B cell (primary cell): ENCODE measurements at regions not wholly inside any gene's neighbourhood (a gene's known extent, or its start where the extent isn't known, plus 50 kb on each side); places are given as distances from the start of the nearest gene placed in this dataset.
"Not testable (repeated sequence)": the region's sequence is repeated elsewhere in the genome, so short reads cannot be mapped to it uniquely, and the experiment has no call there.

ENCODE experiments used
- ATAC-seq: fragments of 200-7000 bp; cut with Tn5 transposase; one replicate; pipeline ENCODE4 v1.10.0; 2021; ENCODE audit warnings: low read depth, mild to moderate bottlenecking, moderate number of reproducible peaks, moderate library complexity
- CTCF ChIA-PET: fragments of 350-600 bp; sonication (Branson Sonifier 250); formaldehyde crosslinking; loops from one replicate; lab custom pipeline; 2021; ENCODE audit warnings: antibody characterized with exemption, inconsistent platforms; lab: Charles Lee
- POLR2A ChIA-PET: fragments of 350-600 bp; sonication (Branson Sonifier 250); formaldehyde crosslinking; loops from one replicate; lab custom pipeline; 2021; ENCODE audit warnings: antibody characterized with exemption; lab: Charles Lee
- DNase-seq: peaks from one replicate; pipeline ENCODE4 v3.0.0; 2013
- H2AFZ ChIP-seq: 2 replicates; pipeline ENCODE4 v1.6.1; 2012; ENCODE audit warnings: mild to moderate bottlenecking, low read depth, low read length; ENCODE audit not compliant: insufficient read depth, poor library complexity, severe bottlenecking
- H3K27ac ChIP-seq, 2 donors: 1 replicate in 1 of 2; 2 replicates in 1 of 2; pipeline ENCODE4 v1.5.1; 2012 to 2013; ENCODE audit warnings: low read length in 2 of 2, mild to moderate bottlenecking in 2 of 2, moderate library complexity in 1 of 2
- H3K27me3 ChIP-seq, 4 experiments: fragments of 200-600 bp in 1 of 4; sonication (generic) in 1 of 4; replicated peaks in 1 of 4; 1 replicate in 2 of 4; 2 replicates in 2 of 4; pipeline versions ENCODE4 v1.6.1 to v1.7.0; 2013 to 2016; ENCODE audit warnings: low read length in 3 of 4, mild to moderate bottlenecking in 2 of 4, mixed read lengths in 1 of 4, moderate library complexity in 1 of 4; ENCODE audit not compliant: insufficient read depth in 4 of 4, control insufficient read depth in 3 of 4; ENCODE audit errors: control extremely low read depth in 1 of 4
- H3K36me3 ChIP-seq, 2 experiments: replicated peaks in 1 of 2; 1 replicate in 1 of 2; 2 replicates in 1 of 2; pipeline versions ENCODE4 v1.6.1 to v1.7.1; 2013; ENCODE audit warnings: low read length in 1 of 2; ENCODE audit not compliant: insufficient read depth in 2 of 2, control insufficient read depth in 1 of 2; ENCODE audit errors: control extremely low read depth in 1 of 2, extremely low read depth in 1 of 2
- H3K4me1 ChIP-seq, 2 donors: fragments of 200-600 bp in 1 of 2; sonication (generic) in 1 of 2; 1 replicate in 1 of 2; 2 replicates in 1 of 2; pipeline versions ENCODE4 v1.5.1 to v1.6.1; 2013 to 2017; ENCODE audit warnings: low read length in 2 of 2; ENCODE audit not compliant: control insufficient read depth in 2 of 2, insufficient read depth in 2 of 2
- H3K4me2 ChIP-seq: replicated peaks from 2 replicates; pipeline ENCODE3; 2012; ENCODE audit warnings: mild to moderate bottlenecking, low read depth, low read length; ENCODE audit not compliant: poor library complexity, severe bottlenecking
- H3K4me3 ChIP-seq, 5 experiments: fragments of 200-600 bp in 1 of 5; sonication (generic) in 1 of 5; 1 replicate in 3 of 5; 2 replicates in 2 of 5; pipeline versions ENCODE4 v1.5.1 to v1.7.0; 2011 to 2016; ENCODE audit warnings: low read length in 4 of 5, mild to moderate bottlenecking in 4 of 5, low read depth in 2 of 5, control low read depth in 1 of 5, moderate library complexity in 1 of 5; ENCODE audit not compliant: insufficient read depth in 1 of 5; ENCODE audit errors: control extremely low read depth in 1 of 5, extremely low read depth in 1 of 5
- H3K79me2 ChIP-seq: fragments of 200-600 bp; sonication (generic); one replicate; pipeline ENCODE4 v1.6.0; 2016; ENCODE audit warnings: low read length; ENCODE audit not compliant: control insufficient read depth, insufficient read depth
- H3K9ac ChIP-seq: fragments of 200-600 bp; sonication (generic); 2 replicates; pipeline ENCODE4 v1.6.1; 2017; ENCODE audit warnings: mild to moderate bottlenecking, low read length, moderate library complexity
- H3K9me3 ChIP-seq, 3 donors: one replicate each; pipeline versions ENCODE4 v1.6.1 to v1.7.1; 2013; ENCODE audit warnings: low read length in 2 of 3; ENCODE audit not compliant: control insufficient read depth in 2 of 3, insufficient read depth in 1 of 3; ENCODE audit errors: control extremely low read depth in 1 of 3
- H4K20me1 ChIP-seq: 2 replicates; pipeline ENCODE4 v1.6.0; 2012; ENCODE audit warnings: mild to moderate bottlenecking, low read length; ENCODE audit not compliant: insufficient read depth, control insufficient read depth, poor library complexity, severe bottlenecking
- H3K27ac Mint-ChIP-seq: one replicate; pipeline ENCODE4 v1.8.0; 2021; ENCODE audit warnings: mixed read lengths
- H3K27me3 Mint-ChIP-seq: one replicate; pipeline ENCODE4 v1.8.0; 2021; ENCODE audit warnings: mixed read lengths
- H3K4me1 Mint-ChIP-seq: one replicate; pipeline ENCODE4 v1.8.0; 2021; ENCODE audit warnings: mixed read lengths
- H3K4me3 Mint-ChIP-seq: one replicate; pipeline ENCODE4 v1.8.0; 2021; ENCODE audit warnings: mixed read lengths
- H3K9me3 Mint-ChIP-seq: one replicate; pipeline ENCODE4 v1.8.0; 2022; ENCODE audit warnings: mixed read lengths; ENCODE audit not compliant: insufficient read depth
- CTCF ChIP-seq: fragments of 200-600 bp; IDR thresholded peaks from one replicate; pipeline ENCODE4 v1.8.0; 2022; ENCODE audit warnings: antibody characterized with exemption, mild to moderate bottlenecking
- EZH2 ChIP-seq: IDR thresholded peaks from 2 replicates; pipeline ENCODE4 v1.6.1; 2012; ENCODE audit warnings: borderline replicate concordance, low read depth, mild to moderate bottlenecking, moderate library complexity, low read length; ENCODE audit not compliant: insufficient read depth, poor library complexity, severe bottlenecking
- WGBS: methylation state at CpG from one replicate; pipeline ENCODE4 v1.1.5; 2013; ENCODE audit warnings: missing lambda C conversion rate; ENCODE audit not compliant: insufficient coverage; 5-methylcytosine and 5-hydroxymethylcytosine counted together
- intact Hi-C: fragments of 100-400 bp; cut with micrococcal nuclease; formaldehyde crosslinking; loops from one replicate; pipeline ENCODE4 v1.10.0; 2022

- Mint-ChIP-seq H3K27me3 (no peaks in the 10 kb centered on the region), H3K4me3 (no peak overlapping the region), H3K9me3 (no peaks in the 10 kb centered on the region), H3K4me1 (peaks cover 20% of the 10 kb centered on the region), H3K27ac (peak overlapping the region; percentile 38)
- H3K9me3 ChIP-seq = no peaks in the 10 kb centered on the region
- DNase-seq (no peak), ATAC-seq (no peak)
- no peak overlapping the region for H2AFZ ChIP-seq
- no peak overlapping the region for H3K27ac ChIP-seq
- H3K36me3 ChIP-seq = no peaks in the 10 kb centered on the region
- H3K79me2 ChIP-seq = no peaks in the 10 kb centered on the region
- H3K9ac ChIP-seq = no peak overlapping the region
- intact Hi-C loops = no loop called here
- no peak overlapping the region for H3K4me3 ChIP-seq
- no peak overlapping the region for H3K4me2 ChIP-seq
- ChIA-PET CTCF (interaction anchor here (0.8 kb wide), 1 partner anchor 63 kb away, joined by 3 read pairs; no protein-coding TSS in a partner anchor), POLR2A (no interaction called here)
- 100% methylated on average over 1 of the region's 1 CpG for WGBS
- peaks cover 0 to 13% of the 10 kb centered on the region in 2 donors for H3K4me1 ChIP-seq
- H4K20me1 ChIP-seq = no peaks in the 10 kb centered on the region
- H3K27me3 ChIP-seq = no peaks in the 10 kb centered on the region
- TF ChIP-seq CTCF (no peak), EZH2 (no peak)
Measured at GRCh38 chr9:124139001-124139400, 118.7 kb upstream of the NEK6 start.

GRCh38 chr9:124140941-124141568, 116.7 kb upstream of the NEK6 start:
- intact Hi-C loops = no loop called here
- H3K9ac ChIP-seq = no peak overlapping the region
- H3K4me2 ChIP-seq = no peak overlapping the region
- ChIA-PET POLR2A (no interaction called here), CTCF (no interaction called here)
- TF ChIP-seq EZH2 (no peak), CTCF (no peak)
- Mint-ChIP-seq H3K4me1 (peaks cover 17% of the 10 kb centered on the region), H3K27me3 (no peaks in the 10 kb centered on the region), H3K4me3 (no peak overlapping the region), H3K27ac (no peak overlapping the region), H3K9me3 (no peaks in the 10 kb centered on the region)
- no peak overlapping the region for H2AFZ ChIP-seq
- no peak overlapping the region for H3K27ac ChIP-seq
- ATAC-seq (no peak), DNase-seq (no peak)
- H3K27me3 ChIP-seq = no peaks in the 10 kb centered on the region
- no peaks in the 10 kb centered on the region for H4K20me1 ChIP-seq
- no peak overlapping the region for H3K4me3 ChIP-seq
- H3K4me1 ChIP-seq = peaks cover 0 to 13% of the 10 kb centered on the region in 2 donors
- 58% methylated on average over 2 of the region's 6 CpGs for WGBS
- H3K79me2 ChIP-seq = no peaks in the 10 kb centered on the region
- H3K36me3 ChIP-seq = no peaks in the 10 kb centered on the region
- H3K9me3 ChIP-seq = no peaks in the 10 kb centered on the region

DNA sequence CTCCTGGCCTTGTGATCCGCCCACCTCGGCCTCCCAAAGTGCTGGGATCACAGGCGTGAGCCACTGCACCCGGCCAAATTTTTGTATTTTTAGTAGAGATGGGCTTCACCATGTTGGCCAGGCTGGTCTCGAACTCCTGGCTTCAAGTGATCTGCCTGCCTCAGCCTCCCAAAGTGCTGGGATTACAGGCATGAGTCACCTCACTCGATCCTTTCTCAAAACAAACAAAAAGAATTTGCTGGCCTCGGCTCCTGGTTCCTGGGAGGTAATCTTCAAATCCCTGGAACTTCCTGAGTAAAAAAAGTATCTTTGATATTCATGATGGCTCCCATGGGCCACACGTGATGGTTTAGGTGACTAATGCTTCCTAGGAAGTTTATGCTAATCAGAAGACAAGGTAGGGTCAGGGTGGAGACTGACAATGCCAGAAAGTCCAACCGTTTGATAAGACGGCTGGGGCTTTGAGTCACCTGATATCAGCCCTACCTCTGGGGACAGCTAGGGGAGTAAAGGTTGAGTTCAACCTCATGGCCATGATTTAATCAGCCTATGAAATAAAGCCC, 113.1 kb upstream of the NEK6 start:
- H3K27me3 ChIP-seq, H3K79me2 ChIP-seq, H3K4me3 ChIP-seq, DNase-seq, intact Hi-C loops, H3K36me3 ChIP-seq, H3K4me1 ChIP-seq, H4K20me1 ChIP-seq, ATAC-seq, H3K27ac Mint-ChIP-seq, H3K4me1 Mint-ChIP-seq, H3K27ac ChIP-seq, H3K4me3 Mint-ChIP-seq, H3K9me3 ChIP-seq, H3K9ac ChIP-seq, H3K4me2 ChIP-seq, CTCF ChIA-PET, H3K27me3 Mint-ChIP-seq, H2AFZ ChIP-seq, H3K9me3 Mint-ChIP-seq, POLR2A ChIA-PET: not testable (repeated sequence)
- WGBS = 92% methylated on average over 7 of the region's 10 CpGs
